UCSD-AML1 (cell line): ENCODE measurements at regions not wholly inside any gene's neighbourhood (a gene's known extent, or its start where the extent isn't known, plus 50 kb on each side); places are given as distances from the start of the nearest gene placed in this dataset.

Experiments
- DNase-seq: peaks from one replicate; lab custom pipeline; 2025; ENCODE audit not compliant: unreplicated experiment; lab: John Stamatoyannopoulos, UW

GRCh38 chr6:93575495-93576267, 156.3 kb upstream of the EPHA7 start:
- DNase-seq: no peak

GRCh38 chr6:93574299-93574698, 154.9 kb upstream of the EPHA7 start:
- no peak for DNase-seq

GRCh38 chr6:93571346-93571745, 152.0 kb upstream of the EPHA7 start:
- DNase-seq: no peak

GRCh38 chr6:93568169-93568568, 148.8 kb upstream of the EPHA7 start:
- no peak for DNase-seq

GRCh38 chr6:93567164-93567563, 147.8 kb upstream of the EPHA7 start:
- DNase-seq: no peak

- DNase-seq: no peak
Measured at GRCh38 chr6:93566285-93566684, 146.9 kb upstream of the EPHA7 start.

GRCh38 chr6:93562582-93562981, 143.2 kb upstream of the EPHA7 start:
- no peak for DNase-seq

GRCh38 chr6:93555292-93555691, 135.9 kb upstream of the EPHA7 start:
- DNase-seq: no peak

- DNase-seq: no peak
Measured at GRCh38 chr6:93554018-93554417, 134.7 kb upstream of the EPHA7 start.

- no peak for DNase-seq
Measured at GRCh38 chr6:93550551-93551276, 131.4 kb upstream of the EPHA7 start.

GRCh38 chr6:93549868-93550267, 130.5 kb upstream of the EPHA7 start:
- no peak for DNase-seq

GRCh38 chr6:93524671-93525451, 105.5 kb upstream of the EPHA7 start:
- no peak for DNase-seq

GRCh38 chr6:93523365-93523764, 104.0 kb upstream of the EPHA7 start:
- DNase-seq: no peak

GRCh38 chr6:93516441-93516840, 97.1 kb upstream of the EPHA7 start:
- DNase-seq: no peak

GRCh38 chr6:93515736-93516135, 96.4 kb upstream of the EPHA7 start:
- no peak for DNase-seq

- no peak for DNase-seq
Measured at GRCh38 chr6:93498713-93499112, 79.4 kb upstream of the EPHA7 start.

GRCh38 chr6:93496548-93496947, 77.2 kb upstream of the EPHA7 start:
- DNase-seq: no peak

GRCh38 chr6:93494057-93494456, 74.7 kb upstream of the EPHA7 start:
- DNase-seq: no peak

- DNase-seq: no peak
Measured at GRCh38 chr6:93474733-93475179, 55.4 kb upstream of the EPHA7 start.

- DNase-seq: no peak
Measured at GRCh38 chr6:93471281-93471680, 51.9 kb upstream of the EPHA7 start.
